ENCODE measurements at regions not wholly inside any gene's neighbourhood (a gene's known extent, or its start where the extent isn't known, plus 50 kb on each side); places are given as distances from the start of the nearest gene placed in this dataset.

DNA sequence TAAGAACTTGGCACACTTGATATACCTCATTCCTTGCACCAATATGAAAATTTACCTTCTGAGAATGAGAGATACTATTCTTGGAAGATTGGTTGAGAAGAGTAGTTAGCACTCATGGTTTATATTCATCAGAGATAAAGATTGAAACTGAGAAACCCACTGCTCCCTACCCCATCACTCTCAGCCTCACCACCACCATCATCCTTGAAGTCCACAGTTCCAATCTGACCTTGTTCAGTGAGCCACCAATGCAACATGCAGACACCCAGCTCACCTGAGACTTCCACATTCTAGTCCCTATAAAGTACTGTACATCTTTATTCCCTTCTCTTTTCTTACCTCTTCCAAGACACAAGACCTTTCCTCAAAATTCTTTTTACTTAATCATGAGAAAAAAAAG lies 869.0 kb downstream of the TRIB2 start:
- no peak overlapping the region for H3K4me2 ChIP-seq (ENCODE audit: low read depth, low read length, poor library complexity, severe bottlenecking)
- no peaks in the 10 kb centered on the region for H3K27me3 ChIP-seq (ENCODE audit: low read length)
- no peaks in the 10 kb centered on the region for H3K79me2 ChIP-seq (ENCODE audit: insufficient read depth, low read length)
- no peaks in the 10 kb centered on the region for H4K20me1 ChIP-seq (ENCODE audit: low read depth, low read length)
- H3K4me3 ChIP-seq (ENCODE audit: insufficient read depth, low read length, poor library complexity, severe bottlenecking): no peak overlapping the region
- no peak overlapping the region for H3K27ac ChIP-seq (ENCODE audit: low read depth, low read length)
- no peak overlapping the region for H2AFZ ChIP-seq (ENCODE audit: low read depth, low read length, severe bottlenecking)
- H3K9ac ChIP-seq (ENCODE audit: low read length): no peak overlapping the region
- TF ChIP-seq, protein P1, sequence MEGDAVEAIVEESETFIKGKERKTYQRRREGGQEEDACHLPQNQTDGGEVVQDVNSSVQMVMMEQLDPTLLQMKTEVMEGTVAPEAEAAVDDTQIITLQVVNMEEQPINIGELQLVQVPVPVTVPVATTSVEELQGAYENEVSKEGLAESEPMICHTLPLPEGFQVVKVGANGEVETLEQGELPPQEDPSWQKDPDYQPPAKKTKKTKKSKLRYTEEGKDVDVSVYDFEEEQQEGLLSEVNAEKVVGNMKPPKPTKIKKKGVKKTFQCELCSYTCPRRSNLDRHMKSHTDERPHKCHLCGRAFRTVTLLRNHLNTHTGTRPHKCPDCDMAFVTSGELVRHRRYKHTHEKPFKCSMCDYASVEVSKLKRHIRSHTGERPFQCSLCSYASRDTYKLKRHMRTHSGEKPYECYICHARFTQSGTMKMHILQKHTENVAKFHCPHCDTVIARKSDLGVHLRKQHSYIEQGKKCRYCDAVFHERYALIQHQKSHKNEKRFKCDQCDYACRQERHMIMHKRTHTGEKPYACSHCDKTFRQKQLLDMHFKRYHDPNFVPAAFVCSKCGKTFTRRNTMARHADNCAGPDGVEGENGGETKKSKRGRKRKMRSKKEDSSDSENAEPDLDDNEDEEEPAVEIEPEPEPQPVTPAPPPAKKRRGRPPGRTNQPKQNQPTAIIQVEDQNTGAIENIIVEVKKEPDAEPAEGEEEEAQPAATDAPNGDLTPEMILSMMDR (IDR thresholded peaks at IDR 0.05; ENCODE audit: insufficient read depth, low read length, poor library complexity, severe bottlenecking): no peak
- no peak for TF ChIP-seq EZH2phosphoT487 (conservative IDR thresholded peaks at IDR 0.05; ENCODE audit: low read length)
- no peaks in the 10 kb centered on the region for H3F3A ChIP-seq (ENCODE audit: insufficient read depth)
- H3K9me3 ChIP-seq (ENCODE audit: insufficient read depth, low read length): no peaks in the 10 kb centered on the region
- H3K36me3 ChIP-seq (ENCODE audit: low read length): no peaks in the 10 kb centered on the region
- H3K9me2 ChIP-seq (replicated peaks; ENCODE audit: insufficient read depth, low read length): no peaks in the 10 kb centered on the region

GRCh38 chr2:13596233-13596632 lies 879.5 kb downstream of the TRIB2 start:
- Histone ChIP-seq H3K9ac (ENCODE audit: low read length) (no peak overlapping the region), H2AFZ (ENCODE audit: low read depth, low read length, severe bottlenecking) (no peak overlapping the region), H3K79me2 (ENCODE audit: insufficient read depth, low read length) (no peaks in the 10 kb centered on the region), H3K36me3 (ENCODE audit: low read length) (no peaks in the 10 kb centered on the region), H3K4me3 (ENCODE audit: insufficient read depth, low read length, poor library complexity, severe bottlenecking) (no peak overlapping the region), H3F3A (ENCODE audit: insufficient read depth) (no peaks in the 10 kb centered on the region), H3K27ac (ENCODE audit: low read depth, low read length) (no peak overlapping the region), H4K20me1 (ENCODE audit: low read depth, low read length) (no peaks in the 10 kb centered on the region), H3K9me3 (ENCODE audit: insufficient read depth, low read length) (no peaks in the 10 kb centered on the region), H3K27me3 (ENCODE audit: low read length) (no peaks in the 10 kb centered on the region), H3K4me2 (ENCODE audit: low read depth, low read length, poor library complexity, severe bottlenecking) (no peak overlapping the region), H3K9me2 (replicated peaks; ENCODE audit: insufficient read depth, low read length) (no peaks in the 10 kb centered on the region)
- TF ChIP-seq, protein P1 (IDR thresholded peaks at IDR 0.05; ENCODE audit: insufficient read depth, low read length, poor library complexity, severe bottlenecking): no peak
- no peak for TF ChIP-seq EZH2phosphoT487 (conservative IDR thresholded peaks at IDR 0.05; ENCODE audit: low read length)

DNA sequence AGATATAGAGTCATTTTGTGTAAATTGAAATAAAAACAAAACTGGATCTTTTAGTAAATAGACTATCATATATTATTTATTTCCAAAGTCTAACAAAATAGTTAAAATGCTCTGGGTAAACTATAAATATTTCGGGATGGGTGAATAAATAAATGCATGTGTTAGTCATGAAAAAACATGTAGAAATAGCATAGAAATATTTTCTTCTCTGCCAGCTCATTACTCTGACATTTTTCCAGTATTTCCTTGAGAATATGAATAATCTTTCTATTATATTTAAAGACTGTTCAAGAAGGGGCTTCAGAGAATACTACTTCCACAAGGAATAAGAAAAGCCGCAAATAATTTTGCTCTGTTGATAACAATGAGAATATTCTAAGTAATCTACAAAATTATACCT lies 880.4 kb downstream of the TRIB2 start:
- Histone ChIP-seq H3F3A (ENCODE audit: insufficient read depth) (no peaks in the 10 kb centered on the region), H3K4me2 (ENCODE audit: low read depth, low read length, poor library complexity, severe bottlenecking) (no peak overlapping the region), H4K20me1 (ENCODE audit: low read depth, low read length) (no peaks in the 10 kb centered on the region), H3K27ac (ENCODE audit: low read depth, low read length) (no peak overlapping the region), H3K4me3 (ENCODE audit: insufficient read depth, low read length, poor library complexity, severe bottlenecking) (no peak overlapping the region), H3K79me2 (ENCODE audit: insufficient read depth, low read length) (no peaks in the 10 kb centered on the region), H3K9me3 (ENCODE audit: insufficient read depth, low read length) (no peaks in the 10 kb centered on the region), H2AFZ (ENCODE audit: low read depth, low read length, severe bottlenecking) (no peak overlapping the region), H3K27me3 (ENCODE audit: low read length) (no peaks in the 10 kb centered on the region), H3K9ac (ENCODE audit: low read length) (no peak overlapping the region), H3K36me3 (ENCODE audit: low read length) (no peaks in the 10 kb centered on the region), H3K9me2 (replicated peaks; ENCODE audit: insufficient read depth, low read length) (0 out of 2 replicates have a peak, but pooled peaks cover 3% of the 10 kb centered on the region)
- TF ChIP-seq EZH2phosphoT487 (conservative IDR thresholded peaks at IDR 0.05; ENCODE audit: low read length): no peak
- TF ChIP-seq, protein P1 (IDR thresholded peaks at IDR 0.05; ENCODE audit: insufficient read depth, low read length, poor library complexity, severe bottlenecking): no peak
